GM21360 (cell line): ENCODE measurements at regions not wholly inside any gene's neighbourhood (a gene's known extent, or its start where the extent isn't known, plus 50 kb on each side); places are given as distances from the start of the nearest gene placed in this dataset.
A peak's percentile ranks its signal among the peaks of the same experiment; 100 is the strongest.

ENCODE experiments used
- ATAC-seq: cut with Tn5 transposase; IDR thresholded peaks from one replicate; pipeline ENCODE4 v1.9.1; 2021; ENCODE audit warnings: mild to moderate bottlenecking, moderate library complexity; ENCODE audit not compliant: unreplicated experiment

DNA sequence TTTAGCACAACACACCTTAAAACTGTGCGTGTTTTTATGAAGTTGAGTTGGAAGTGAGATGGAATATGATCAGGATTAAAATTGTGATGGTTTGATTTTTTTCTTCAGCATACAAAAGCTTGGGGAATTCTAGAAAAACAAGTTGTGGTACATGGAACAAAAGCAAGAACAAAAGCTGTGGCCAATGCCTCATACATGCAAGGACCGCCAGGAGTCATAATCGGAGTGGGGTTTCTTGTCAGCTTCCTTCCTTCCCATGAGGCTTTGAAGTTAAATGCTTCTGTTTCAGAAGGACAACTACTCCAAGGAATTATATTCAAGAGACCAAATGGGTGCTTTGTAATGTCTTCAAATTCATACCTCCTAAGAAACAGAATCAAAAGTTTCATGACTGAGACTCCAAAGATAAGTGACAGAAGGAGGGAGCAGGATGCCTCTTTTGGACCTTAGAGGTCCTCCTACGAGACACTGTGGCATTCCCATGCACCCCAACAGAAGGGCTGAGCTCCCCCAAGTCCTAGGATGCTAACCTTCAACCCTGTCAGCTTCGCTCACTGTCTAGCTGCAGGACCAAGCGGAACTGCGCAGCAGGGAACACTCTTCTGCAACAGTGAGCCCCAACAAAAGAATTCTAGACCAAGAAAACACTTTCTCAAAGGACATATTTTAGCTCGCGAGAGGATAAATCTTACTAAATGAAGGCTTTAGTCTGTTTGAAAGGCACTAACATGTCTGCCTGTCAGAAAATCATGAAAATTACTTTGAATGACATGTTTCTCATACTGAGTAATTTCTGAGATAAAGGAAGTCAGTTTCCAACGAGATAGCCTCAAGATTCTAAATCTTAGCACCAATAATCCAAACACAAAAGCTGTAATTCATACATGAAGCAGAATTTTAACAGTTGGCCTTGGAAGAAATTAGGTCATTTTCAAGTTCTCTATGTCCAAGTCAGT lies 108.5 kb upstream of the NHSL1 start:
- ATAC-seq, result no peak

DNA sequence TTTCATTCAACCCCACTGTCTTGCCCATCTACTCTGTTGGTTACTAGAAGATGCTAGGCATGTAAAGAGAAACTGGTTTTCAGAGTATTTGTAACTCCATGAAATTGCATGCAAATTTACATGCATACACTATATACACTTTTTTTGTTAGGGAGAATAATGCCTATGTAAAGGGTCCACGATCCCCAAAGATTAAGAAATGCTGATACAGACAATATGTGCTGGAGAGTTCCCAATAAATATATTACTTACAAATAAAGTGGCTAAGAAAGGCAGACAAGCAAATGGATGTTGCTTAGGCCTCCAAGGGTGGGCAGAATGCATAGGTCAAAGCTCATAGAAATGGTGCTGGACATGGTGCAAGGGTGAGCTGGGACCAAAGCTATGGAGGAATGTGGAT lies 109.6 kb upstream of the NHSL1 start:
- ATAC-seq, result no peak

DNA sequence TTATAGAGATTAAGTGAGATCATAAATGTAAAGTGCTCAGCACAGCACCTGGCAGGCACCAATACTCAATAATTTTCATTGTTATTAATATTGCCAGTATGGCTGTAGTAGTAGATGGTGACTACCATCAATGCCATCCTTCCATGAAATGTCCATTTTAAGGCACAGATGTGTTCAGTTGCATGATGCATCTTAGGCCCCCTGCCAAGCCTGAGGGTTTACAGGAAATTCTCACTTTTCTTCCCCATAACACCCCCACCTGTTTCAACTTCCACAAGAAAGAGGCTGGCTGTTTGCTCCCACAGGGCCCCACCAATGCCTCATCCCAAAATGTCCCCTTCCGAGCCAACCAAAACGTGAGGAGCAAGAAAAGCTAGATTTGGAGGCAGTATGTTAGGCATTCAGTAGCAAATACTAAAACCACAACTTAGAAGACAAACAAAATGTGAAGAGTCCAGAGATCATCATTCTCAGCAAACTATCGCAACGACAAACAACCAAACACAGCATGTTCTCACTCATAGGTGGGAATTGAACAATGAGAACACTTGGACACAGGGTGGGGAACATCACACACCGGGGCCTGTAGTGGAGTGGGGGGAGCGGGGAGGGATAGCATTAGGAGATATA lies 110.6 kb upstream of the NHSL1 start:
- ATAC-seq, result no peak

DNA sequence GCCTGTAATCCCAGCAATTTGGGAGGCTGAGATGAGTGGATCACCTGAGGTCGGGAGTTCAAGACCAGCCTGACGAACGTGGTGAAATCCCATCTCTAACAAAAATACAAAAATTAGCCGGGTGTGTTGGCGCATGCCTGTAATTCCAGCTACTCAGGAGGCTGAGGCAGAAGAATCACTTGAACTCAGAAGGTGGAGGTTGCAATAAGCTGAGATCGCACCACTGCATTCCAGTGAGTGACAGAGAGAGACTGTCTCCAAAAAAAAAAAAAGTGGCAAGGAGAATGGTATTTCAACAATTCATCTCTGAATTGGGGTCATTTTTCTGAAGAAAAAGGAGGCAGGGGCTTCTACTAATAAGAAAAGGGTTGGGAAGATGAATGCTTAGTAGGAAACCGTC lies 111.5 kb upstream of the NHSL1 start:
- ATAC-seq, result no peak

DNA sequence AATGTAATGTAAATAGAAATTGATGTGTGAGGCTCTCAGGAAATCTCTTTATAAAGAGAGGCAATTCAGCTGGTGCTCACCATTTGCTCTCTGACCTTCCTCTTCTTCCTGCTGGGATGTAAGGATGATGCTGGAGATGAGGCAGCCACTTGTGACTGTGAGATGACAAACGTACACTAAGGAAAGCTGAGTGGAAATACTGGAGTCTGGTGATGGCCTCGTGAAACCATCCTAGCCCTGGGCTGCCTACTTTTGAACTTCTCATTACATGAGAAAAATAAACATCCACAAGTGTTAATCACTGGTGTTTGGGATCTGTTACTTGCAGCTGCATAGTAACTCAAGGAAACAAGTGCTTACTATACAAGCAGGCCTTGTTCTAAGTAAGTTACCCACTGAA lies 114.9 kb upstream of the NHSL1 start:
- no peak for ATAC-seq

DNA sequence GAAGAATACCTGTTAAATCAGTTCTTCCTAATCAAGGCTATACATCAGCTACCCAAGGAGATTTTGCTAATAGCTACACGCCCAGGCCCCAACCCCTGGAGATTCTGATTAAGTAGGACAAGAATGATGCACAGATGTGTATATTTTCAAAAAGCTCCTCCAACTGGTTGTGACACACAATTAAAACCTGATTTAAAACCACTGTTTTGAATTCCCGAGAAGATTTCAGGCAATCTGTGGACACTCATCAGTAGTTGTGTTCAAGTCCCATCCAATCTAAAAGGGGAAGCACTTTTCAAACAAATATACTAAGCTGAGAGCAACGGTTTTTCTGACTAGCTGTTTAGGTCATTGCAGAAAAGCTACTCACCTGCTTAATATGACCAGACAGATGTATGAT lies 118.9 kb upstream of the NHSL1 start:
- ATAC-seq, result no peak

DNA sequence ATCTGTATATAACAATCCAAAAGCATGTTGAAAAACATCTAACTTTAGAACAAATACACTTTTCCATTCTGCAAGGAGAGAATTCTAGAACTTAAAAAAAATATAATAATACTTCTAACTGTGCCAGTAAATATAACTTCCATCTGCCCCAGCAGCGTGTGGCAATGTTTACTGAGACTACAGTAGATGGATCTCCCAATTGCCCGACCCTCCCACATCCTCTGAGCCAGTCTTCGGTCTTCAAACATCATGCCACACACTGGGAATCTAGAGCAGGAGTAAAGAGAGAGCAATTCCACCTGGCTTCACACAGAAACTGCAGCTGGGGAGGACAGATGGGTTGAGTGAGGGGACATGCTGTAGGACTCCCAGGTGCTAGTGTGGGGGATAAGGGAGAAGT lies 121.3 kb upstream of the NHSL1 start:
- no peak for ATAC-seq

DNA sequence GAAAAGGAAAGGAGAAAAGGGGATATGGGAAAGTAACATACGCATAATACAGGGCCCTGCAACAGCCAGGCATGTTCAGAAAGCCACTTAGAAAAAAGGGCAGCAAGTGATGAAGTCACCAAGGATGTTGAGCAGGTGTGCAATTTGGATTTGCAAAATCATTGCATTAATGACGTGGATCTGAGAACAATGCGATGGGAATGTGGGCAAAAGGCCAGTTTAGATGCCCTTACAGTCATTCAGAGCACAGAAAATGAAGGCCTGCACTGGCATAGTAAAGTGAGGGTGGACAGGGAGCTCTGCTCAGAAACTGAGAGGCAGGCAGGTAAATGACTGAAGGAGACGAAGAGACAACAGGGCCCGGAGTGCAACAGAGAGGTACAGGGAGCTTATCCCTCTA lies 123.7 kb upstream of the NHSL1 start:
- no peak for ATAC-seq

DNA sequence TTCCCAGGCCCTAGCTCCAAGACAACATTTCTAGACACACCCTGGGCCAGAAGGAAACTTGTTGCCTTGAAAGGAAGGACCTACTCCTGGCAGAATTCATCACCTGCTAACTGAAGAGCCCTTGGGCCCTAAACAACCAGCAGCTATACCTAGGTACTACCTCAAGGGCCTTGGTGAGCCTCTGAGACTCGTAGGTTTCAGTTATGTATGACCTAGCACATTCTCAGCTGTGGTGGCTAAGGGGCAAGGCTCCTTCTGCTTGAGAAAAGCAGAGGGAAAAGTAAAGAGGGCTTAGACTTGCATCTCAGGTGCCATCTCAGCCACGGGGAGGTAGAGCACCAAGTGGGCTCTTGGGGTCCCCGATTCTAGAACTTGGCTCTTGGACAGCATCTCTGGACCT lies 132.3 kb upstream of the NHSL1 start:
- ATAC-seq, result no peak

DNA sequence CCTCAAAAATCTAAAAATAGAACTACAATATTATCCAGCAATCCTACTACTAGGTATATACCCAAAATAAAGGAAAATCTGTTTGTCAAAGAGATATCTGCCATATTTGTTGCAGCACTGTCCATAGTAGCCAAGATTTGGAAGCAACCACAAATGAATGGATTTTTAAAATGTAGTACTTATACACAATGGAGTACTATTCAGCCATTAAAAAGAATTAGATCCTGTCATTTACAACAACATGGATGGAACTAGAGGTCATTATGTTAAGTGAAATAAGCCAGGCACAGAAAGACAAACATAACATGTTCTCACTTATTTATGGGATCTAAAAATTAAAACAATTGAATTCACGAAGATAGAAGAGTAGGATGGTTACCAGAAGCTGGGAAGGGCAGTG lies 135.7 kb upstream of the CCDC28A start:
- no peak for ATAC-seq

DNA sequence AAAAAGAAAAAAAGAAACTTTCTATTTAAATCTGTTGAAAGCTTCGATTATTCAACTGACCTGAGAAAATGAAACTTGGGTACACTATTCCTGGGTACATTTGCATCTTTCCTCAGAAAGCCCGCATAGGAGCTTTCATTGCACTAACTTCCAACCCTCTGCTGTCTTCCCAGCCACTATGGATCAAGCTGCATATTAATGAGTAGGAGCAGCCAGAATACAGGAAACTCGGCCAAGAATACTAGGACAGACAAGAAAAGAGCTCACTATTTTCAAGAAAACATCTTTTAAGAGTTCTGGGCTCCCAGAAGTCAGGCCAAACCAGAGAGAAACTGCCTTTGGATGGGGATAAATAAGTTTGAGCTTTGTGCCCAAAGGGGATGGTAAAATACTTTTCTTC lies 135.0 kb upstream of the CCDC28A start:
- ATAC-seq, result no peak

DNA sequence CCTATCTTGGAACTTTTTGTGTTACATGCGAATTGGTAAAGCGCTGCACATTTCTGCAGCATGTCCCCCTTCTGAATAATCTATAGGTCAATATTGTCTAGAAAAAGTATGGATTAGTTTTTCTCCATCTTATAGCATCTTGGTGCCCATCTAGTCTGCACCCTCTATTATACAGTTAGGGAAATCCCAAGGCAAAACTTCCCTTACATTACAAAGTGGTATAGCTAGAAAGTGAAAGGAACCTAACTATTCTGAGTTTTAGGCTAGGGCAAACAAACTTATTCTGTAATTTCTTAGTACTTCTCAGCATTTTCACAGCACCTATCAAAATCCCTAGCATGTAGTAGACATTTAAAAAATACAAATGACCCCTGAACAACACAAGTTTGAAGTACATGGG lies 133.5 kb upstream of the CCDC28A start:
- ATAC-seq, result no peak

DNA sequence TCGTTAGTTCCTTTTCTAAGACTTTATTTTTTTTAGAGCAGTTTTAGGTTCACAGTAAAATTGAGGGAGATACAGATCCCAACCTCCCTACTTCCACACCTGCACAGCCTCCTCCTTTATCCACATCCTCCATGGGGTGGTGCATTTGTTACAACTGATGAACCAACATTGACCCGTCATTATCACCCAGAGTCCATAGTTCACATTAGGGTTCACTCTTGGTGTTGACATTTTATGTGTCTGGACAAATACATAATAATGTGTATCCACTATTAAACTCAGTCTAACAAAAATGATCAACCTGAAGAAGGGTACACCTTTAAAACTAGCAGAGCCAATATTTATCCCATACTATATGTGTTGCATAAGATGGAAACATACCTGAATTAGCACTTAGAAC lies 130.4 kb upstream of the CCDC28A start:
- ATAC-seq, result no peak

DNA sequence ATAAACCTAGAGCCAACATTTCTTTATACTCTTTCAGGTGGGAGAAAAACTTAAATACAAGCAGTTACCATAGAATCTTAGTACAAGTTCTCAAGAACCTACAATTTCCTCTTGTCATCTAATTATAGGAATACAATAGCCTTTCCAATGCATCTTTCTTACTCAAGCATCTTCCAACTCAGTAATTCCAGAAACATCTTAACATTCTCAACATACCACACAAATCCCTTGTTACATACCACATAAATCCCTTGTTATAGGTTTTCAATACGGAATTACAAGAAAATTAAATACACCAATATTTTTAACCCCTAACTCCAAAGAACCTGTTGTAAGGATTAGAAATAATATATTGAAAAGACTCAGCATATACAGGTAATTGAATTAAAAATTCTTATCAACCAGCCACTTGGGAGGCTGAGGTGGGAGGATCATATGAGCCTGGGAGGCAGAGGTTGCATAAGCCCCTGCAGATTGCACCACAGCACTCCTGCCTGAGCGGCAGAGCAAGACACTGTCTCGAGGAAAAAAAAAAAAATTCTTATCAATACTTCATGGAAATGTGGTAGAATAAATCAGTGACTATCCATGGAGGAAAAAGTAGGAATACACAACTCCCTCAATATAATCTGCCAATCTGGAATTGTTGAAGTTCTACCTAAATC lies 127.5 kb upstream of the CCDC28A start:
- ATAC-seq, result no peak

DNA sequence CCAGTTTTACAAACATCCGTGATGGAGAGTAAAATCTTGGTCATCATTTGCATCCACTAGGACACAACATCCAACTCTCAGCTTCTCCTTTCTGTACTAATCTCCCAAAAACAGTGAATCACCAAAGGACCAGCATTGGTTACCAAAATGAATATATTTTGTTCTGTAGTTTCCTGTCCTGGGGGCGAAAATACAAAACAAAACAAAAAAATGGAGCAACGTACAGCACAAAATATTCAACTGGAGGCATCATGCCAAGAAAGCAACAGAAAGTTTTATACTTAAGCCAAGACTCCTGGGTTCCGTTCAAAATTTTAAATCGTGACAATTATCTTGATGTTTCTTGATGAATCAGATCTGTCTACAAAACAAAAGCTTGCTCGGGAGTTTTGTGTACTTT lies 126.6 kb upstream of the CCDC28A start:
- no peak for ATAC-seq

DNA sequence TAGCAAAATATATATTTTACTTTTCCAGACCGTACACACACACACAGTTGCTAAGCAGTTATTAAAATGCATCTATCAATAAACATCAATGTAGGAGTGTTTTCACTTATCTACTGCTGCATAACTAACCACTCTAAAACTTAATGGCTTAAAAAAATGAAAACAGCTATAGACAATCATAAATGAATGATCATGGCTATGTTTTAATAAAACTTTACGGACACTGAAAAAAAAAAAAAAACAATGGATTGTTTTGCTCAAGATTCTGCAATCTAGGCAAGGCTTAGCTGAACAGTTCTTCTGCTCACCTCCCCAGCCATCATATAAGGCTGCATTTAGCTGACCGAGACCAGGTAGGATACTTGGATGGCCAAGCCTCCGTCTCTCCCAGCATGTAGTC lies 125.4 kb upstream of the CCDC28A start:
- no peak for ATAC-seq

DNA sequence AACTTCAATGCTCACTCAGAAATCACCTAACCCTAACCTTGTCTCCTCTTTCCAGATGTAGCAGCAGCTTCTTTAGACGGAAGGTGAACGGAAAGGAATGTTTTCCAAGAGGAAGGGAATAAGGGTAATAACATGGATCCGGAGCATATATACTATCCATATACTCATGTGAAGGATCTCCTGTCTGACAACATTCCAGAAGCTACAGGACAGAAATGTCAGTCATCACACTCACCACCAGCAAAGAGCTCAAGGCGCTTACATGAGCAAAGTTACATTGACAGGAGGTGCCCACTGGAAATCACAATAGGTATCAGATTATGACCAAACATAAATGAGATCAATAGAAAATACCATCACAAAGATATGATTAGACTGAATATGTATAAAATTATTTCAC lies 122.1 kb upstream of the CCDC28A start:
- no peak for ATAC-seq

DNA sequence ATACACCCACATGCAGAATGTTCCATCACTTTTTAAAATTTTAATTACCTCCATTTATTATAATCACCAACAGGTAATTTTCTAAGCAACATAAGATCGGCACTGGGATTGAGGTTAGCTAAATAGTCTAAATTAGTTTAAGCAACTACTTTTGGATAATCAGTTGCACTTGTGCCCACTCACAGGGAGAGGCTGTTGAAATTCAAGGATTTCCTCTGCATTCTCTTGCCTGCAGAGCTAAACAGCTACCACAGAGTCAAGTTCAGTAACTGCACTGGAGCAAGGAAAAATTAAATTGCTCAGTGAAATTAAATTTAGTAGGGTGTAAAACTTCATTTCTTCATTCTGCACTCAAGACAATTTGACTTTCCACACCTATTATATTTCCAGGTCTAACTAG lies 120.7 kb upstream of the CCDC28A start:
- ATAC-seq, result no peak

DNA sequence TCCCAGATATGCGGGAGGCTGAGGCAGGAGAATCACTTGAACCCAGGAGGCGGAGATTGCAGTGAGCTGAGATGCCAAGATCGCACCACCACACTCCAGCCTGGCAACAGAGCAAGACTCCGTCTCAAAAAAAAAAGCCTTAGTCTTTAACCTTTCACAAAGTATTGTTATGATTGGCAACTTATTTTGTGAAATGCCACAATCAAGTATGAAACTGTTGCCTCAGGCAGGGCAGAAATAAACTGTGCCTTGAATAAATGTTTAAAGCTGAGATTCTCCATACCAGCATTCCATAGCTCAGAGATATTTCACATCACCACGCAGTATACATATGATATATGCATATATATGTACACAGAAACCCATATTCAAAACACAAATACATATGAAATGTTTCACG lies 120.1 kb upstream of the CCDC28A start:
- no peak for ATAC-seq

DNA sequence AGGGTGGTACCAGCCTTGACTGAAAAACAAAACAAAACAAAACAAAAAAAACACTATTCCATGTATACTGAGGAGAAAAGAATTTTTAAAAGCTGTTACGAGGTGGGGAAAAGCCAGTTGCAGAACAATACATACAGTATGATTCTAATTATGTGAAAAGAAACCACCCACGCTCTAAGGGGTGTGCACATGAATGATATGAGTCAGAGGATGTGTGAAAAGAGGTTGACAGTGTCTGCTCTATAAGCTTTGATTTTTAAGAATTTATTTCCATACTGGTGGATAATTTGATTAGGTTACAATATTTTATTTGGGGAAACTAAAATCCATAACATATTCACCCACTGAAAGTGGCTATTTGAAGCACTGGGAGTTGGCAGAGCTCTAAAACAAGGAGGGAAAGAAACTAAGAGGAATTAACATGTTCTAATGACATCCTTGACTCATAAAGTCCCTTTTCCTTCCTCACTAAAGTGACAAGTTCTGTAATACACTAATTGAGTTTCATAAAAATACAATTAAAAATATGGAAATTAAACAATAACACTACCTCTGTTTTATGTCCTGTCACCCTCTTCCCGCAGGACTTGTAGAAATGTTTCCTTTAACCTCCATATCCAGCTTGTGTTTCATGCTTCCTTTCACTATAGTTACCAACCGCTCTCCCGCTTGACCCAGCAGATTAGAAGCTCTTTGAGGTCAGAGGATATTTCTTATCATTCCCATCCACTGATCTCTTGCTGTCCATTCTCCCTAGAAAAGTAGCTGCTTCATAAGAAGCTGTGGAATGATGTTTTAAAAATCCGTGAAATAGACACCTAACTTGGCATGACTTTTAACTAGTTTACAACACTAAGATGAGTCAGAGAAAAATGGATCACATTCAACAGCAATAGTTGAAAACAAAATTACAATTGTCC lies 118.6 kb upstream of the CCDC28A start:
- peak; percentile 98 for ATAC-seq

DNA sequence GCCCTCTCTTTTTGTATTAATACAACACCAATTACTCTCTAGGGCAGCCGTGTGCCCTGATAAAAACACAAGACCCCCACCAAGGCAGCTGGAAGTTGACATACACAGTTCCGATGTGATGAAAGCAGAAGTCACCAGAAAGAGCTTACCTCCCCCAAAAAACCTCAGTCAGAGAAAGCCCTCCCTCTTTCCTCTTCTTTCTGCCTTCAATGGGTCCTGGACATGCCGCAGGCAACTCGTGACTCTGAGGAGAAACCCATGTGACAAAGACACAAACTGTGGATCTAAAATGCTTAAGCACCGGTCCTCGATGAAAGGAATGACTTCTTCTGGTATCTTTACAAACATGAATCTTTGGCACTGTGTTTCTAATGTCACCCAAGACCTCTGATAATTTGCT lies 117.7 kb upstream of the CCDC28A start:
- ATAC-seq, result no peak
